Sigmoid colon (tissue), 4 donors: ENCODE measurements at regions not wholly inside any gene's neighbourhood (a gene's known extent, or its start where the extent isn't known, plus 50 kb on each side); places are given as distances from the start of the nearest gene placed in this dataset.

Experiments used
- CTCF ChIP-seq, 4 experiments: fragments of 450-650 bp in 3 of 4; fragments of 200-600 bp in 1 of 4; IDR thresholded peaks; one replicate each; pipeline ENCODE4 v1.5.1; 2016 to 2019; ENCODE audit warnings: antibody characterized with exemption in 4 of 4, mild to moderate bottlenecking in 3 of 4, moderate library complexity in 2 of 4
- EP300 ChIP-seq, 4 donors: sonication (generic); formaldehyde crosslinking; IDR thresholded peaks; one replicate each; pipeline ENCODE4 v1.6.1; 2017; ENCODE audit warnings: antibody characterized with exemption in 4 of 4
- POLR2A ChIP-seq, 2 donors: fragments of 450-650 bp; IDR thresholded peaks; one replicate each; pipeline ENCODE4 v1.6.1; 2016; ENCODE audit warnings: antibody characterized with exemption in 2 of 2, mild to moderate bottlenecking in 2 of 2, moderate library complexity in 2 of 2
- POLR2AphosphoS5 ChIP-seq, 4 donors: sonication (generic); formaldehyde crosslinking; IDR thresholded peaks; one replicate each; pipeline ENCODE4 v1.6.1; 2017; ENCODE audit warnings: antibody characterized with exemption in 4 of 4

GRCh38 chr3:55343486-55344357 lies 143.4 kb downstream of the WNT5A start:
- TF ChIP-seq CTCF (IDR thresholded peaks at IDR 0.05) (no peak), POLR2A (IDR thresholded peaks at IDR 0.05) (no peak), POLR2AphosphoS5 (IDR thresholded peaks at IDR 0.05) (no peak), EP300 (IDR thresholded peaks at IDR 0.05) (no peak)
